T-helper 1 cell (primary cell): ENCODE measurements at regions not wholly inside any gene's neighbourhood (a gene's known extent, or its start where the extent isn't known, plus 50 kb on each side); places are given as distances from the start of the nearest gene placed in this dataset.

ENCODE experiments used
- DNase-seq, 5 donors: peaks; one replicate each; pipeline ENCODE4 v3.0.0-alpha.2; 2012 to 2020

- DNase-seq = no peak
Observed at GRCh38 chr16:85294810-85295508, 182.7 kb upstream of the CIBAR2 start.

DNA sequence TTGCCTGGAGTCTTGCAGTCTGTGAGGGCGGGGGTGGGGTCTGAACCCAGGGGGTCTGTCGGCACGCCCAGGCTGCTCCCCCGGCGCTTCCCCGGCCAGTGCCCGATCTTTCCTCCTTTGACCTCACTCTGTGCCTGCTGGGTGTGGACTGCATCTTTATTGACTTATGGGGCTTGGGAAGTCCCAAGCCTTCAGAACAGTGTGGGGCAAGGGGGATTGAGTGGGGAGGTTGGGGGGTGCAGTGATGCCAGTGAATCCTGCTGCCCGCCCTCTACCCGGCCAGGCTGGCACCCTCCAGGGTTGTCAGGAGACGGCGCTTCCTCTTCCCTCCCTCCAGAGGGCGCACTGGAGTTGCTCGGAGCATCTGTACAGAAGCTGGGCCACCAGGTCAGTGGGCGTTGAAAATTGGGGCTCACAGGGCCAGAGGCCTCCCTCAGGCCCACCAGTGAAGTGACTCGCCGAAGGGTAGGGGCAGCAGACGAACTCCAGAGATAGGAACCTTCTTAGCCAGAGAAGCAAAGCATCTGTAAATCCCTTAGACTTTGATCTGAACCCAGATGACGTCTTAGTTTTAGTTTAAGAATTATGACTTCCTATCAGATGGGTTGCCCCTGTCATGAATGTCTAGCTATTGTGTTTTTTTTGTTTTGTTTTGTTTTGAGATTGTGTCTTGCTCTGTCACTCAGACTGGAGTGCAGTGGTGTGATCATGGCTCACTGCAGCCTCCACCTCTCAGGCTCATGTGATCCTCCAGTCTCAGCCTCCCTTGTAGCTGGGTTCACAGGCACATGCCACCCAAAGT, 184.8 kb upstream of the CIBAR2 start:
- peak in 4 of 5 donors; percentile 26 to 50 (median 30) for DNase-seq

GRCh38 chr16:85297881-85298280, 185.6 kb upstream of the CIBAR2 start:
- no peak for DNase-seq

DNA sequence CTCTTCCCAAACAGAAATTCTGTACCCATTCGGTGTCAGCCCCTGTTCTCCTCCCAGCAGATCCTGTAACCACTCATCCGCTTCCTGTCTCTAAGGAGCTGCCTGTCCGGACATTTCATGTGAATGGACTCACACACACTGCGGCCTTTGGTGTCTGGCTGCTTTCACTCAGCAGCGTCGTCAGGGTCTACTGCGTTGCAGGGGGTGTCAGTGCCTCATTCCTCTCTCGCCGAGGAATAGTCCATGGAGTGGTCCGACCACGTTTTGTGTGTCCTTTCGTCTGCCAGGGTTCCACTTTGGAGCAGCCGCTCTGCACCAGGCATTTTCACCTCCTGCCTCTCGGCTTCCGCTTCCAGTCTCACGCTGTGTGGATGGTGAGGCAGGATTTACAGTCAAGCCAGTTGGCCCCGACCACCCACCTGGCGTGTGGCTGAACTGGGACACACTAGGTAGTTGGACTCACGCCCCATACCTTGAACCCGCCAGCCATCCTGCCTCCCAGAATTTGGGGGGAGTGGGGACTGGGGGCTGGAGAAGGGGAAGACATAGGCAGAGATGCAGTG, 188.2 kb upstream of the CIBAR2 start:
- DNase-seq = no peak

DNA sequence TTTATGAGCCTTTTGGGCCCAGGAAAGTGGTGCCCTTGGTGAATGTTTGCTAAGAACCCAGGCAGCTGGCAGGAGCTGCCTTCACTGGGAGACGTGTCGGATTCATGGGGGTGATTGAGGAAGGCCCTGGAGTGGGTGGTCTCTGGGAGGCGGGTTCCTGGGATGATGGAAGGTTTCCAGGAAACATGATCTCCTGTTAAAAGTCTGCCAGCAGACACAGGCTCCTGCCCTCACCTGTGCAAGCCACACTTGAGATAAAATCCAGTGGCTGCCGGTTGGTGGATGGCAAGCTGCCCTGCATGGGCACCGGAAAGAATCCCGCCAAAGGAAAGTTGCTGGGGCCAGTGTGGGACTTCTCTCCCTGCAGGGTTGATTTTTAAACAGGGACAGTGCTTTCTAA, 189.0 kb upstream of the CIBAR2 start:
- DNase-seq = no peak

GRCh38 chr16:85302018-85302847, 190.0 kb upstream of the CIBAR2 start:
- DNase-seq = no peak

- no peak for DNase-seq
Observed at GRCh38 chr16:85302848-85303353, 190.6 kb upstream of the CIBAR2 start.

DNA sequence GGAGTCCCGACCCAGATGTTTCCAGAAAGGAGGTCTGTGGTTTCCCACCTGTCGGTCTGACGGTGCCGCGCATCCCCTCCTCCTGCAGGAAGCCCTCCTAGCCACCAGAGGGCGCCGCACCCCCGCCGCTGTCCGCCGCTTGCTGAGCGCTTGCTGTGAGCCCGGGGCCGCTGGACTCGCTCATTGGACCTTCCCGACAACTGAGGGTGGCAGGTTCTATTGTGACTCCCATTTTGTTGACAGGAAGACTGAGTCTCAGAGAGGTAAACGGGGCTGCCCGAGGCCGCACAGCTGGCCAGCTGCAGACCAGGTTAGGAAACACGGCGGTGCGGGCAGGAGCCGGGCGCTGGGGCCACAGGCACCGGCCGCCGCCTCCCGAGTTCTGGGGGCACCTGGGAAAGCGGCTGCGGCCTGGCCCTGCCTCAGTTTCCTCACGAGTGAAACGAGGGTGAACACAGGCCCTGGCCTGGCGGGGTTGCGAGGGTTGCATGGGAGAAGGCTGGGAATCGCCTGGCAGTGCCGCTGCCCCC, 191.1 kb upstream of the CIBAR2 start:
- peak; percentile 48 to 77 (median 58) for DNase-seq

DNA sequence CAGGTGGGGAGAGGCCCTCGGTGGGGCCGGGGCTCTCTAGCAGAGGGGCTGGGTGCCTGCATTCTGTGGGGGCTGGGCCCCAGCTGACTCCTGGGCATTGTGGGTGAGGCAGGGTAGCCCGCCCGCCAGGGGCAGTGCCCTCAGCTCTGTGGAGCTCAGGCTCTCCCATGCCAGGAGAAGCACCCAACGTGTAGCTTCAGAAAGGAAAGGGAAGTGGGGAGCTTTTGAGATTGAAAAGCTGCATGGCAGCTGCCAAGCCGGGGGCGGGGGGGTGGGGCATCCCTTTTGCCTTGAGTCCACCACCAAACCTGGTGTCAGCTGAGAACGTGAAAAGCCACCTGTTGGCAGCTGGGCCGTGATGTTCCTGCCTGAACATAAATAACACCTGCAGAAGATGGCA, 192.1 kb upstream of the CIBAR2 start:
- no peak for DNase-seq

- peak in 4 of 5 donors; percentile 31 to 93 (median 56) for DNase-seq
Observed at GRCh38 chr16:85306071-85306792, 194.0 kb upstream of the CIBAR2 start.

DNA sequence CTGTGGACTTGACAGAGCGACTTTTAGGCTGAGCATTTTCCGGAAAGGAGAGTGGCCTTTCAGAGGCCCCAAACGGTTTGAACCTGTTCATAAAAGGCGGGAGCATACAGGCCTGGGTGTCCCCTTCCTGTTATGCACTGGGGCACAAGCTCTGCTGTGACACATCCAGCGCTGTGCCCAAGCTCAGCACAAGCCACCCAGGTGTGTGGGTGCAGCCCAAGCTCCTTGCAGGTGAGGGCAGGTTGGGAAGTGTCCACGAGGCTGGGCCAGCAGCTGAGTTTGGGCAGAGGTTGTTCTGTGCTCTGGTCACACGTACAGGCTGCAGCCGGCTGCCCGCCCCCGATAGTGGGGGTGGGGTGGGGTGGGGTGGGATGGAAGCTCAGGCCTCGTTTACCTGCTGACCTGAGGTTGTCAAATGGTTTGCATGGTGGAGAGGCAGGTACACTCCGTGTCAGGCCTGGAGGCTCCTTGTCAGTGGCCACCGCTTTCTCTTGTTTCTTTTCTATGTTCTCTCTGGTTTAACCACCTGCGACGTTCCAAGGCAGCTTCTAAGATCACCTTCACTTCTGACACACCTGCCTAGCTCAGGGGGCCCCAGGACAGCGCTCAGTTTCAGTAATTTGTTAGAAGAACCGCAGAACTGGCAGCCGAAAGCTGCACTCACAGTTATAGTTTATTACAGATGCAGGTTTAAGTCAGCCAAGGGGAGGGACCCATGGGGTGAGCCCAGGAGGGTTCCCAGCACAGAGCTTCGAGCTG, 194.7 kb upstream of the CIBAR2 start:
- DNase-seq = no peak

DNA sequence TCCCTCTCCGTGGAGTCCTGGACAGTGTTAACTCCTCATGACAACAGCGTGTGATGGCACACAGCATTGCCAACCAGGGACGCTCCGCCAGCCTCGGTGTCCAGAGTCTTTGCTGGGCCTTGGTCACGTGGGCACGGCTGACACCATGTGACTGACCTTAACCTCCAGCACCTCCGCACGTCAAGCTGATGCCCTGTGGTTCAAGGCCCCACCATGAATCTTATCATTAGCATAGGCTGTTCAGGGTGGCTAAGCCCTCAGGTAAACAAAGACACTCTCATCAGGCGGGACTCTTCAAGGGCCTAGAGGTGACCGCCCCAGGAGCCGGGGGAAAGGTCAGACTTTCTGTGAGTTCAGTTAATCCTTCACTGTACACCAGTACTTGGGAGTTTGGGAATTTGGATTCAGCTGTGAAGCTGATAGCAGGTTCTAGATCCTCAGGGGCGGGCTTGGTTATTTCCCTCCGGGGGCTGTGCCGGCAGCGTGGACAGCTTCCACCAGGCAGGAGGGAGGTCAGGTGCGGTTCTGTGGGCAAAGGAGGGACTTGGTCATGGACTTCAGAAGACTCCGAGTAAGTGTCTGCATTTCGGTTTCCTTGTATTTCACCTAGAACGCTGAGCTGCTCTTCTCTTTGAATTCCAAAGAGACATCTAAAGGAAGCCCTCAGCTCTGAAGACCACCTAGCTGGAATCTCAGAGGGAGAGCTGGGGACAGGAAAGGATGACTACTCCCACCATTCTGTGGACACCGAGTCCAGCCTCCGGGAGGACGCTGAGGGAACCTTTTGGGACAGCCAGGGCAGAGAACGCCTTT, 195.5 kb upstream of the CIBAR2 start:
- no peak for DNase-seq

DNA sequence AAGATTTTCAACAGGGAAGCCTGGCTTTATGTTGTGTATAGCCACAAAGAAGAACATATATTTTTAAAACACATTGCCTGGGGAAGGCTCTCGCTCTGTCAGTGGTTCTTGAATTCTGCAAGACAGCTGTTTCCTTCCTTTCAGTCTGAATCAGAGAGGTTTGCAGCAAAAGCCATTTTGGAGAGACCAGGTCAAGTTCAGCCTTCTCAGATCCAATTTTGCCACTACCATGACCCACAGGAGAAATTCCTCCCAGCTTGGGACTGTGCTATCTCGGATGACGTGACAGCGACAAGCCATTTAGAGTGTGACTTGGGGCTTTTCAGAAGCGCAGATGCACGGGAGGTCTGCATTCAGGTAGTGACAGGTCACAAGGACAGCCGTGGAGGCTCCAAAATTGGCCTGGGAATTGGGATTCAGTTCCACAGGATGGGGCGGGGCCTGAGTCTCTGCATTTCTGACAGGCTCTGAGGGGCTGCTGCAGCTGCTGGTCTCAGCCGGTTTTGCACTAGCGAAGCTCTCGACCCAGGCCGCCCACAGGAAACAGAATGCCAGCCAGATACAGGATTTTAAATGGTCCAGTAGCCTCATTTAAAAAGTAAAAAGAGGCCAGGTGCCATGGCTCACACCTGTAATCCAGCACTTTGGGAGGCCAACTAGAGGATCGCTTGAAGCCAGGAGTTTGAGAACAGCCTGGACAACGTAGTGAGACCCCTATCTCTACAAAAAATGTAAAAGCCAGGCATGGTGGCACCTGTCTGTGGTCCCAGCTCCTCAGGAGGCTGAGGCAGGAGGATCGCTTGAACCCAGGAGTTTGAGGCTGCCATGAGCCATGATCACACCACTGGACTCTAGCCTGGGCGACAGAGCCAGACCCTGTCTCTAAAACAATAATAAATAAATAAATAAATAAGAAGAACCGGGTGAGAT, 196.6 kb upstream of the CIBAR2 start:
- no peak for DNase-seq

GRCh38 chr16:85309656-85310587, 197.7 kb upstream of the CIBAR2 start:
- peak in 1 of 5 donors; percentile 43 for DNase-seq

DNA sequence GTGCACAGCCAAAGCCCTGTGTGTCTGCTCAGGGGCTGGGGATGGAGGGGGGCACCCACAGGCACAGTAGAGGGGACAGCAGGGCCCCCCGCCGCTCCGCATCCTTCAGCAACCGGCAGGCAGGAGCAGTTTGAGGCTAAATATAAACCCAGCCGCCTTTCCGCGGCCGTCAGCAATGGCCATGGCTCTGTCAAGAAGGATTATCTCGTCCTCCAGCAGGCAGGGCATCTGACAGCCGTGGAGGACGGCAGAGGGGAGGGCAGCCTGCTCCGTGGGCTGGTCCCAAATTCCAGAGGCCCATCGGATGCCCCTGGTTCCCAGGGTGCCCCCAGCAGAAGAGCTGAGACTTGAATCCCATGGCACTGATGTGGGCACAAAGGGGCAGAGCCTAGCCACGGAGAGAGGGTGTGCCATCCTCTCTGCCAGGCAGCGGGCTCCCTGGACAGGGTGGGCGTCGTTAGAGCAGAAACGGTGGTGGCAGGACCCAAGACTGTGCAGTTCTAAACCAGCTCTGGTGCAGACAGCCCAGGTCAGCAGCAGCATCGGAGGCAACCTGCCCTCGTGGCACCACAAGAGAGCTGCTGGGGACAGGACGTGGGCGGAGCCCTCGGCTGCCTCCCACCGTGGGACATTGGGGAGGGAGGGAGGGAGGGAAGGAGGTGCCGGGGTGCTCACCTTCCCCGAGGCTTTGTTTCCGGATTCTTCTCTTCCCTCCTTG, 198.8 kb upstream of the CIBAR2 start:
- peak in 2 of 5 donors; percentile 35 to 57 for DNase-seq

GRCh38 chr16:85311741-85312140, 199.5 kb upstream of the CIBAR2 start:
- DNase-seq = no peak

GRCh38 chr16:85312174-85312573, 199.9 kb upstream of the CIBAR2 start:
- no peak for DNase-seq
